Fibroblast of the aortic adventitia (primary cell): ENCODE measurements at regions not wholly inside any gene's neighbourhood (a gene's known extent, or its start where the extent isn't known, plus 50 kb on each side); places are given as distances from the start of the nearest gene placed in this dataset.

Experiments
- DNase-seq: peaks from one replicate; pipeline ENCODE4 v3.0.0-alpha.2; 2010; ENCODE audit warnings: low read depth
- H3K4me3 ChIP-seq: 2 replicates; pipeline ENCODE4 v1.5.1; 2011; ENCODE audit warnings: low read depth, mild to moderate bottlenecking, control low read depth, low read length, moderate library complexity
- TF ChIP-seq, protein P1 (sequence below): IDR thresholded peaks from 2 replicates; pipeline ENCODE4 v1.5.1; 2011; ENCODE audit warnings: mild to moderate bottlenecking, low read length, control low read depth, inconsistent platforms; ENCODE audit not compliant: insufficient read depth

- H3K4me3 ChIP-seq, result no peak overlapping the region
- DNase-seq, result no peak
- TF ChIP-seq, protein P1, sequence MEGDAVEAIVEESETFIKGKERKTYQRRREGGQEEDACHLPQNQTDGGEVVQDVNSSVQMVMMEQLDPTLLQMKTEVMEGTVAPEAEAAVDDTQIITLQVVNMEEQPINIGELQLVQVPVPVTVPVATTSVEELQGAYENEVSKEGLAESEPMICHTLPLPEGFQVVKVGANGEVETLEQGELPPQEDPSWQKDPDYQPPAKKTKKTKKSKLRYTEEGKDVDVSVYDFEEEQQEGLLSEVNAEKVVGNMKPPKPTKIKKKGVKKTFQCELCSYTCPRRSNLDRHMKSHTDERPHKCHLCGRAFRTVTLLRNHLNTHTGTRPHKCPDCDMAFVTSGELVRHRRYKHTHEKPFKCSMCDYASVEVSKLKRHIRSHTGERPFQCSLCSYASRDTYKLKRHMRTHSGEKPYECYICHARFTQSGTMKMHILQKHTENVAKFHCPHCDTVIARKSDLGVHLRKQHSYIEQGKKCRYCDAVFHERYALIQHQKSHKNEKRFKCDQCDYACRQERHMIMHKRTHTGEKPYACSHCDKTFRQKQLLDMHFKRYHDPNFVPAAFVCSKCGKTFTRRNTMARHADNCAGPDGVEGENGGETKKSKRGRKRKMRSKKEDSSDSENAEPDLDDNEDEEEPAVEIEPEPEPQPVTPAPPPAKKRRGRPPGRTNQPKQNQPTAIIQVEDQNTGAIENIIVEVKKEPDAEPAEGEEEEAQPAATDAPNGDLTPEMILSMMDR, result no peak
These were observed 63.1 kb upstream of the NDN start for GRCh38 chr15:23750179-23750578.

DNA sequence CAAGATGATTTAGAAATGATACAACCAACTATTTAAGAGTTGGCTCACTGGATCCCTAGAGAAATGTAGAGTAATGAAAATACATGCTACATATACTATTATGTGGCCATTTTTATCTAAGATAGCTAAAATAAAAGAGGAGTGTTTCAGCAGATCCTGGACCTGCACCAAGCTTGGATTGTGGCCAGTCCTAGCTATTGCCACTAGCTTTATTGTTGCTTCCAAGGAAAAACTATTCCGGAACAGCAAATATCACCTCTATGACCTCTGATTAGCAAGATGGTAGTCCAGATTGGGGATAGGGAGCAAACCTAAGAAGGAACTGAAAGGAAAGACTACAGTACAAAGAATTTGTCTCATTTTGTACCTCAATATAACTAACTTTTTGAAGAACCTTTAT, 63.7 kb upstream of the NDN start:
- no peak for DNase-seq
- no peak overlapping the region for H3K4me3 ChIP-seq
- TF ChIP-seq, protein P1, result no peak

DNA sequence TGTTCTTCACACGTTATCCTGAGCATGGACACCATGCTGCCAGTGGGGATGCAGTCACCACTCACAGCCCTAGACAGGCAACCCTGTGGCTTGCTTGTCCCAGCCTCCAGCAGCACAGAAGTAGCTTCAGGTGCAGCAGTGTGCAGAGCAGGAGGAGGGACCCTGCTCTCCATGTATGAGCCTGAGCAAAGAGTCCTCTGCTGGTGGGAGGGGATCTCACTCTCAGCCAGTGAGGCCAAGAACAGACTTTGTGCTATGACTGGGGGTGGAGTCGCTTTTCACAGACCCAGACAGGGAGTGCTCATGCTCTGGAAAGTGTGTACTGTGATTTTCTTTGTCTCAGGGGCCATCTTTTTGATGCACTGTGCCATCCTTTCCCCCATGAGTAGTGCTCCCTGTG, 66.1 kb upstream of the NDN start:
- TF ChIP-seq, protein P1, result no peak
- H3K4me3 ChIP-seq, result no peak overlapping the region
- DNase-seq, result no peak

DNA sequence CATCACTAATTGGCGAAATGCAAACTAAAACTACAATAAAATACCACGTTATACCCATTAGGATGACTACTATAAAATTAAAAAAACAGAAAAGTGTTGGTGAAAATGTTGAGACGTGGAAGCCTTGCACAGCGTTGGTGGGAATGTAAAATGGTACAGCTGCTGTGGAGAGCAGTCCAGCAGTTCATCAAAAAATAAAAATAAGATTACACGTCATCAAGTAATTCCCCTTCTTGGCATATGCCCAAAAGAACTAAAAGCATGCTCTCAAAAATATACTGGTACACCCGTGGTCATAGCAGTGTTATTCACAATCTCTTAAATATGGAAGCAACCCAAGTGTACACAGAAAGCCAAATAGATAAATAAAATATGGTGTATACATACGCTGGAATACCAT, 71.8 kb upstream of the NDN start:
- TF ChIP-seq, protein P1, result no peak

GRCh38 chr15:23760024-23760423, 72.9 kb upstream of the NDN start:
- H3K4me3 ChIP-seq, result no peak overlapping the region
- TF ChIP-seq, protein P1, result no peak
- DNase-seq, result no peak

More for the DNA sequence above, 71.8 kb upstream of the NDN start:
- no peak overlapping the region for H3K4me3 ChIP-seq
- no peak for DNase-seq

GRCh38 chr15:23761386-23761785, 74.3 kb upstream of the NDN start:
- DNase-seq, result no peak
- TF ChIP-seq, protein P1, result no peak
- H3K4me3 ChIP-seq, result no peak overlapping the region

- H3K4me3 ChIP-seq, result no peak overlapping the region
- no peak for DNase-seq
- TF ChIP-seq, protein P1, result no peak
These were observed 74.9 kb upstream of the NDN start for GRCh38 chr15:23762026-23762425.
